Naive thymus-derived CD8-positive, alpha-beta T cell (primary cell): ENCODE measurements at regions not wholly inside any gene's neighbourhood (a gene's known extent, or its start where the extent isn't known, plus 50 kb on each side); places are given as distances from the start of the nearest gene placed in this dataset.
"Not testable (repeated sequence)": the region's sequence is repeated elsewhere in the genome, so short reads cannot be mapped to it uniquely, and the experiment has no call there.

Source experiments
- ATAC-seq, 2 donors: fragments of 150-1000 bp; cut with Tn5 transposase in 1 of 2; sonication (Bioruptor Pico), chemical (Tn5 transposase) in 1 of 2; 1 replicate in 1 of 2; 2 replicates in 1 of 2; pipeline ENCODE4 v1.10.0; 2021; ENCODE audit warnings: mild to moderate bottlenecking in 2 of 2, moderate library complexity in 2 of 2
- POLR2A ChIA-PET: fragments of 350-600 bp; sonication (Branson Sonifier 250); formaldehyde crosslinking; loops from one replicate; lab custom pipeline; 2021; ENCODE audit warnings: antibody characterized with exemption; lab: Charles Lee
- DNase-seq, 10 donors: peaks; one replicate each; pipeline versions ENCODE4 v3.0.0 to v3.0.0-alpha.2; 2020 to 2022
- H3K27ac Mint-ChIP-seq, 10 donors: one replicate each; pipeline ENCODE4 v1.8.0; 2020 to 2022; ENCODE audit warnings: mild to moderate bottlenecking in 10 of 10, mixed read lengths in 10 of 10, moderate library complexity in 4 of 10, inconsistent platforms in 1 of 10
- H3K27me3 Mint-ChIP-seq, 5 donors: one replicate each; pipeline ENCODE4 v1.8.0; 2021 to 2022; ENCODE audit warnings: mixed read lengths in 5 of 5
- H3K36me3 Mint-ChIP-seq, 3 donors: one replicate each; pipeline ENCODE4 v1.8.0; 2020 to 2022; ENCODE audit warnings: mixed read lengths in 3 of 3, mild to moderate bottlenecking in 2 of 3, inconsistent platforms in 1 of 3
- H3K4me1 Mint-ChIP-seq, 4 donors: one replicate each; pipeline ENCODE4 v1.8.0; 2021 to 2022; ENCODE audit warnings: mixed read lengths in 4 of 4
- H3K4me3 Mint-ChIP-seq, 10 donors: one replicate each; pipeline ENCODE4 v1.8.0; 2020 to 2022; ENCODE audit warnings: mild to moderate bottlenecking in 10 of 10, mixed read lengths in 10 of 10, moderate library complexity in 6 of 10, inconsistent platforms in 1 of 10
- H3K9me3 Mint-ChIP-seq, 9 donors: one replicate each; pipeline ENCODE4 v1.8.0; 2020 to 2022; ENCODE audit warnings: mixed read lengths in 9 of 9, mild to moderate bottlenecking in 3 of 9, inconsistent platforms in 1 of 9, moderate library complexity in 1 of 9

DNA sequence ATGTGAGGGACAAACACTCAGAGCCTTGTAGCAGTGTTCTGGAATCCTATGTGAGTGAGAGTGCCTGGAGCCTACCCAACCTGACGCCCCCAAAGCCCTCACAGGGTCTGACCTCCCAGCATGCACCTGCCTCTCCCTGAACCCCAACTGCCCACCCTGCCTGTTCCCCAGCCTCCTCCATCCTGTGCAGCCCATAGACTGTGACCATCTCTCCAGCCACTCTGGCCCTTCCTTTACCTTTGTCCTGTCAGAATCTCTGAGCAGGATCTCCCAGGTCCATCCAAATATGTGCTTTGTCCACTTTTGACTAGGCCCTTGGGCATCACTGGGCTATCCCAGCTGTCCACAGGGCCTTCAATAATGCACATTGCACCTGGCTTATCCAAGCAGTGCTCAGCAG is 1159.8 kb upstream of the TPTE start:
- H3K27me3 Mint-ChIP-seq, H3K27ac Mint-ChIP-seq, ATAC-seq, POLR2A ChIA-PET, H3K9me3 Mint-ChIP-seq, H3K4me3 Mint-ChIP-seq, H3K4me1 Mint-ChIP-seq, H3K36me3 Mint-ChIP-seq: not testable (repeated sequence)
- peak in 1 of 10 donors; percentile 59 for DNase-seq

DNA sequence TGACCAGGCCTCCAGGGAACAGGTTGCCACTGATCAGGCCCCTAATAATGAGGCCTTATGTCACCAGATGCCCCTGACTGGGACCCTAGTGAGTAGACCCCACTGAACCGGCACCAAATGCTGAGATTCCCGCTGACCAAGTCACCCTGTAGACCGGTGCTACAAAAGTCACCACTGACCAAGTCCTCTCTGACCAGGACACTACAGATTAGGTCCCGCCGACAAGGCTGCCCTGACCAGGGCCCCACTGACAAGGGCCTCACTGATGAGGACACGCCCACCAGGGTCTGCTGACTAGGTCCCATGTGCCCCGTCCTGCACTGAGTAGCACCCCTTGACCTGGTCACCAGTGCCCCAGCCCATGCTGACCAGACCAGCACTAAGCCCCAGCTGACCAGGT is 1159.1 kb upstream of the TPTE start:
- H3K27ac Mint-ChIP-seq, H3K4me1 Mint-ChIP-seq, ATAC-seq, H3K36me3 Mint-ChIP-seq, H3K27me3 Mint-ChIP-seq, POLR2A ChIA-PET, H3K4me3 Mint-ChIP-seq, H3K9me3 Mint-ChIP-seq: not testable (repeated sequence)
- DNase-seq: peak in 2 of 10 donors; percentile 1 to 60

GRCh38 chr21:9365815-9366214 is 1155.6 kb upstream of the TPTE start:
- POLR2A ChIA-PET: not testable (repeated sequence)
- peak in 1 of 10 donors; percentile 58 for DNase-seq

DNA sequence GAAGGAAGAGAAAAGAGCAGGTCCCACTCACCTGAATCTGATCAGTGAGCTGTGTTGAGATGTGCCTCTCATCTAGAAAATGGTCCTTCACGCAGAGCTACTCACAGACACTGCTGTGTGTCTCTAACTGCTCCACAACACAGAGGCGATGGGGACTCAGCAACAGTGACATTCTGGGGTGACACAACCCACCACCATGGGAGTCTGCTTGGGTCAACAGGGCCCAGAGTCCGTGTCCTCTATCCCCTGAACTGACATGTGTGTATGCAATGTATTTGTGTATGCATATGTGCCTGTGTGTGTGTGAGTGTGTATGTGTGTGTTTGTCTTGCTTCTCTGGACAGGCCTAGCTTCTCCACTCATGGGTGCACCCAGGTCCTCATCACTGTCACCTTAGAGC is 1154.8 kb upstream of the TPTE start:
- POLR2A ChIA-PET, H3K27me3 Mint-ChIP-seq, DNase-seq, H3K27ac Mint-ChIP-seq, ATAC-seq, H3K9me3 Mint-ChIP-seq, H3K4me1 Mint-ChIP-seq, H3K36me3 Mint-ChIP-seq, H3K4me3 Mint-ChIP-seq: not testable (repeated sequence)

More at GRCh38 chr21:9365815-9366214, 1155.6 kb upstream of the TPTE start:
- not testable (repeated sequence) for H3K27ac Mint-ChIP-seq, H3K36me3 Mint-ChIP-seq, H3K27me3 Mint-ChIP-seq, H3K9me3 Mint-ChIP-seq, H3K4me3 Mint-ChIP-seq, H3K4me1 Mint-ChIP-seq, ATAC-seq
